D721Med (cell line): ENCODE measurements at regions not wholly inside any gene's neighbourhood (a gene's known extent, or its start where the extent isn't known, plus 50 kb on each side); places are given as distances from the start of the nearest gene placed in this dataset.

ENCODE experiments used
- DNase-seq: peaks from one replicate; pipeline ENCODE4 v3.0.0; 2011; ENCODE audit warnings: low spot score; ENCODE audit not compliant: insufficient read length
- FAIRE-seq: peaks from 2 replicates; lab custom pipeline; 2011; peaks lifted over from hg19 to GRCh38; lab: Jason Lieb, UNC
- CTCF ChIP-seq: IDR thresholded peaks from 2 replicates; pipeline ENCODE4 v1.5.1; 2012; ENCODE audit warnings: mild to moderate bottlenecking, control low read depth; ENCODE audit not compliant: insufficient read depth; ENCODE audit errors: missing control alignments

GRCh38 chr20:22833851-22834250 is 201.3 kb upstream of the SSTR4 start:
- DNase-seq (no peak), FAIRE-seq (no peak)
- TF ChIP-seq CTCF, result no peak

GRCh38 chr20:22834651-22835256 is 200.4 kb upstream of the SSTR4 start:
- no peak for TF ChIP-seq CTCF
- FAIRE-seq (no peak), DNase-seq (no peak)

GRCh38 chr20:22836211-22836610 is 198.9 kb upstream of the SSTR4 start:
- FAIRE-seq (no peak), DNase-seq (no peak)
- no peak for TF ChIP-seq CTCF

- DNase-seq, result no peak
These were observed 198.2 kb upstream of the SSTR4 start for GRCh38 chr20:22836877-22837276.

GRCh38 chr20:22838001-22838400 is 197.1 kb upstream of the SSTR4 start:
- FAIRE-seq, result no peak
- TF ChIP-seq CTCF, result no peak
- DNase-seq, result no peak

More at GRCh38 chr20:22836877-22837276, 198.2 kb upstream of the SSTR4 start:
- FAIRE-seq, result no peak
- no peak for TF ChIP-seq CTCF

- no peak for TF ChIP-seq CTCF
- no peak for FAIRE-seq
- DNase-seq, result no peak
These were observed 193.3 kb upstream of the SSTR4 start for GRCh38 chr20:22841846-22842245.

GRCh38 chr20:22842793-22843192 is 192.3 kb upstream of the SSTR4 start:
- TF ChIP-seq CTCF, result no peak
- FAIRE-seq, result no peak

More at GRCh38 chr20:22842793-22843192, 192.3 kb upstream of the SSTR4 start:
- DNase-seq, result no peak
